OCI-LY3 (cell line): ENCODE measurements at regions not wholly inside any gene's neighbourhood (a gene's known extent, or its start where the extent isn't known, plus 50 kb on each side); places are given as distances from the start of the nearest gene placed in this dataset.
"Not testable (repeated sequence)": the region's sequence is repeated elsewhere in the genome, so short reads cannot be mapped to it uniquely, and the experiment has no call there.

Experiments
- H2AFZ ChIP-seq: fragments of 200-600, 300-600 bp; shearing (Covaris generic); 2 replicates; pipeline ENCODE4 v1.6.0; 2014; ENCODE audit warnings: antibody characterized with exemption, low read depth, low read length
- H3K27ac ChIP-seq: fragments of 200-600, 300-600 bp; sonication (generic); 2 replicates; pipeline ENCODE4 v1.5.1; 2014; ENCODE audit warnings: mild to moderate bottlenecking, low read length, moderate library complexity, mixed read lengths
- H3K27me3 ChIP-seq: fragments of 200-600, 300-600 bp; sonication (generic); 2 replicates; pipeline ENCODE4 v1.6.1; 2014; ENCODE audit warnings: low read depth, low read length, mixed read lengths
- H3K36me3 ChIP-seq: fragments of 200-600, 300-600 bp; sonication (generic); replicated peaks from 2 replicates; pipeline ENCODE3; 2014; ENCODE audit warnings: low read depth, low read length, mixed read lengths
- H3K4me1 ChIP-seq: fragments of 300-600, 200-600 bp; sonication (generic); 2 replicates; pipeline ENCODE4 v1.6.1; 2014; ENCODE audit warnings: low read length, mixed read lengths
- H3K4me2 ChIP-seq: fragments of 200-600, 300-600 bp; sonication (generic); 2 replicates; pipeline ENCODE4 v1.6.1; 2014; ENCODE audit warnings: low read length, mixed read lengths
- H3K4me3 ChIP-seq: fragments of 300-600, 200-600 bp; sonication (generic); 2 replicates; pipeline ENCODE4 v1.5.1; 2014; ENCODE audit warnings: antibody characterized with exemption, mild to moderate bottlenecking, low read length, moderate library complexity
- H3K79me2 ChIP-seq: fragments of 300-600, 200-600 bp; shearing (Covaris generic); 2 replicates; pipeline ENCODE4 v1.6.1; 2014; ENCODE audit warnings: mild to moderate bottlenecking, low read length, mixed read lengths
- H3K9ac ChIP-seq: fragments of 300-600, 200-600 bp; shearing (Covaris generic); 2 replicates; pipeline ENCODE4 v1.6.0; 2014; ENCODE audit warnings: mild to moderate bottlenecking, low read length, moderate library complexity
- H3K9me3 ChIP-seq: fragments of 200-600, 300-600 bp; shearing (Covaris generic); 2 replicates; pipeline ENCODE4 v1.6.1; 2014; ENCODE audit warnings: low read length, mixed read lengths; ENCODE audit not compliant: insufficient read depth
- H4K20me1 ChIP-seq: fragments of 200-600, 300-600 bp; sonication (generic); 2 replicates; pipeline ENCODE4 v1.6.1; 2016; ENCODE audit warnings: low read length, mixed read lengths; ENCODE audit not compliant: insufficient read depth
- CTCF ChIP-seq: fragments of 200-600, 300-600 bp; sonication (generic); IDR thresholded peaks from 2 replicates; pipeline ENCODE4 v1.5.1; 2014; ENCODE audit warnings: antibody characterized with exemption, low read length, low read depth
- EZH2phosphoT487 ChIP-seq: fragments of 200-600 bp; shearing (Covaris generic); IDR thresholded peaks from 2 replicates; pipeline ENCODE4 v1.6.1; 2018; ENCODE audit warnings: antibody characterized with exemption, mixed run types, low read depth

- H4K20me1 ChIP-seq, result no peaks in the 10 kb centered on the region
- no peak overlapping the region for H3K27ac ChIP-seq
- H3K4me1 ChIP-seq, result no peaks in the 10 kb centered on the region
- H3K4me2 ChIP-seq, result no peak overlapping the region
- H3K4me3 ChIP-seq, result no peak overlapping the region
- H3K79me2 ChIP-seq, result no peaks in the 10 kb centered on the region
- TF ChIP-seq CTCF (no peak), EZH2phosphoT487 (no peak)
- no peaks in the 10 kb centered on the region for H3K9me3 ChIP-seq
- H3K36me3 ChIP-seq, result no peaks in the 10 kb centered on the region
- no peaks in the 10 kb centered on the region for H3K27me3 ChIP-seq
- H3K9ac ChIP-seq, result no peak overlapping the region
- no peak overlapping the region for H2AFZ ChIP-seq
Measured at GRCh38 chr3:164303894-164304293, 774.4 kb downstream of the SI start.

GRCh38 chr3:164302622-164303021 is 775.7 kb downstream of the SI start:
- H3K27me3 ChIP-seq, result no peaks in the 10 kb centered on the region
- no peaks in the 10 kb centered on the region for H3K9me3 ChIP-seq
- no peak overlapping the region for H3K4me3 ChIP-seq
- no peak overlapping the region for H3K4me2 ChIP-seq
- H3K4me1 ChIP-seq, result no peaks in the 10 kb centered on the region
- H3K9ac ChIP-seq, result no peak overlapping the region
- H3K36me3 ChIP-seq, result no peaks in the 10 kb centered on the region
- H3K79me2 ChIP-seq, result no peaks in the 10 kb centered on the region
- TF ChIP-seq CTCF, result no peak
- no peak for TF ChIP-seq EZH2phosphoT487
- H3K27ac ChIP-seq, result no peak overlapping the region
- H2AFZ ChIP-seq, result no peak overlapping the region
- no peaks in the 10 kb centered on the region for H4K20me1 ChIP-seq

- H4K20me1 ChIP-seq, H3K9ac ChIP-seq, H3K4me1 ChIP-seq, H3K36me3 ChIP-seq, H3K4me3 ChIP-seq, H3K79me2 ChIP-seq, H3K27me3 ChIP-seq, H3K9me3 ChIP-seq, H2AFZ ChIP-seq, H3K4me2 ChIP-seq, H3K27ac ChIP-seq: not testable (repeated sequence)
Measured at GRCh38 chr3:164291486-164291885, 786.8 kb downstream of the SI start.

GRCh38 chr3:164278550-164278949 is 799.7 kb downstream of the SI start:
- no peaks in the 10 kb centered on the region for H4K20me1 ChIP-seq
- no peaks in the 10 kb centered on the region for H3K36me3 ChIP-seq
- no peaks in the 10 kb centered on the region for H3K27me3 ChIP-seq
- H3K79me2 ChIP-seq, result no peaks in the 10 kb centered on the region
- H3K9me3 ChIP-seq, result no peaks in the 10 kb centered on the region
- H2AFZ ChIP-seq, result no peak overlapping the region
- TF ChIP-seq EZH2phosphoT487 (no peak), CTCF (no peak)
- no peak overlapping the region for H3K27ac ChIP-seq
- no peak overlapping the region for H3K4me2 ChIP-seq
- no peaks in the 10 kb centered on the region for H3K4me1 ChIP-seq
- H3K4me3 ChIP-seq, result no peak overlapping the region
- H3K9ac ChIP-seq, result no peak overlapping the region

- no peak for TF ChIP-seq CTCF
- no peak for TF ChIP-seq EZH2phosphoT487
- no peak overlapping the region for H2AFZ ChIP-seq
- H3K9me3 ChIP-seq, result no peaks in the 10 kb centered on the region
- H3K4me2 ChIP-seq, result no peak overlapping the region
- H3K27ac ChIP-seq, result no peak overlapping the region
- H3K36me3 ChIP-seq, result no peaks in the 10 kb centered on the region
- H3K27me3 ChIP-seq, result no peaks in the 10 kb centered on the region
- no peaks in the 10 kb centered on the region for H3K79me2 ChIP-seq
- H3K9ac ChIP-seq, result no peak overlapping the region
- no peaks in the 10 kb centered on the region for H4K20me1 ChIP-seq
- no peaks in the 10 kb centered on the region for H3K4me1 ChIP-seq
- H3K4me3 ChIP-seq, result no peak overlapping the region
Measured at GRCh38 chr3:164267053-164267452, 811.2 kb downstream of the SI start.
